HepG2 (cell line): ENCODE measurements at regions not wholly inside any gene's neighbourhood (a gene's known extent, or its start where the extent isn't known, plus 50 kb on each side); places are given as distances from the start of the nearest gene placed in this dataset.

Experiments
- ATAC-seq: fragments of 200-7000 bp; cut with Tn5 transposase; 3 replicates; pipeline ENCODE4 v1.9.1; 2020; ENCODE audit warnings: mild to moderate bottlenecking, moderate library complexity
- BruUV-seq: library from RNA; stranded (reverse); fragments of 400-500 nt; replicated peaks from 2 replicates; lab custom pipeline; 2021; lab: Mats Ljungman, UMichigan
- CTCF ChIA-PET: fragments of 300-600 bp; formaldehyde crosslinking; extraction: SDS; loops from one replicate; lab custom pipeline; 2021; ENCODE audit warnings: low total read pairs, inconsistent platforms, low intra/inter-chr PET ratio; lab: Yijun Ruan, JAX
- POLR2A ChIA-PET: fragments of 350-600 bp; sonication (Branson Sonifier 250); formaldehyde crosslinking; loops from one replicate; lab custom pipeline; 2020; ENCODE audit warnings: antibody characterized with exemption, inconsistent platforms; lab: Yijun Ruan, JAX
- DNase-seq: peaks from one replicate; pipeline ENCODE4 v3.0.0-alpha.2; 2015; ENCODE audit warnings: low spot score
- FAIRE-seq: peaks from 3 replicates; lab custom pipeline; 2011; peaks lifted over from hg19 to GRCh38; lab: Jason Lieb, UNC
- H2AFZ ChIP-seq: one replicate; pipeline ENCODE4 v1.6.1; 2011; ENCODE audit warnings: low read length, inconsistent platforms
- H3K27ac ChIP-seq: fragments of 300-600 bp; 3 replicates; pipeline ENCODE4 v1.8.0; 2011; ENCODE audit warnings: mixed run types, mild to moderate bottlenecking, mixed read lengths, low read length, inconsistent platforms; ENCODE audit not compliant: insufficient read depth; ENCODE audit errors: extremely low read length
- H3K27me3 ChIP-seq, 2 experiments: fragments of 200-600 bp in 1 of 2; 2 replicates in 1 of 2; 3 replicates in 1 of 2; pipeline versions ENCODE4 v1.6.0 to v1.8.0; 2011; ENCODE audit warnings: low read length in 2 of 2, mild to moderate bottlenecking in 2 of 2, moderate library complexity in 2 of 2, inconsistent platforms in 1 of 2; ENCODE audit not compliant: insufficient read depth in 2 of 2, control insufficient read depth in 1 of 2
- H3K36me3 ChIP-seq, 2 experiments: fragments of 200-600 bp in 1 of 2; replicated peaks in 1 of 2; 2 replicates in 1 of 2; 3 replicates in 1 of 2; pipeline versions ENCODE4 v1.5.1 to v1.8.0; 2011; ENCODE audit warnings: low read length in 2 of 2, inconsistent platforms in 1 of 2; ENCODE audit not compliant: insufficient read depth in 2 of 2, control insufficient read depth in 1 of 2
- H3K4me1 ChIP-seq: 2 replicates; pipeline ENCODE4 v1.5.1; 2012; ENCODE audit warnings: low read length, inconsistent platforms; ENCODE audit not compliant: insufficient read depth
- H3K4me2 ChIP-seq: 2 replicates; pipeline ENCODE4 v1.6.0; 2011; ENCODE audit warnings: low read depth, low read length, inconsistent platforms
- H3K4me3 ChIP-seq, 3 experiments: fragments of 200-600 bp in 1 of 3; sonication (generic), shearing (Covaris generic) in 1 of 3; replicated peaks in 1 of 3; 2 replicates each; pipeline ENCODE4 v1.5.1; 2011 to 2016; ENCODE audit warnings: low read length in 3 of 3, inconsistent platforms in 2 of 3, low read depth in 2 of 3, mild to moderate bottlenecking in 2 of 3, control low read depth in 1 of 3, mixed read lengths in 1 of 3; ENCODE audit not compliant: insufficient read depth in 1 of 3
- H3K79me2 ChIP-seq: one replicate; pipeline ENCODE4 v1.6.1; 2011; ENCODE audit warnings: low read length, inconsistent platforms; ENCODE audit not compliant: insufficient read depth
- H3K9ac ChIP-seq: 2 replicates; pipeline ENCODE4 v1.6.0; 2011; ENCODE audit warnings: mild to moderate bottlenecking, low read depth, low read length, inconsistent platforms; ENCODE audit not compliant: insufficient read depth
- H3K9me3 ChIP-seq: 2 replicates; pipeline ENCODE4 v1.5.1; 2012; ENCODE audit warnings: mild to moderate bottlenecking, low read length
- H4K20me1 ChIP-seq: 2 replicates; pipeline ENCODE4 v1.6.0; 2011; ENCODE audit warnings: inconsistent platforms, mild to moderate bottlenecking, low read length, moderate library complexity; ENCODE audit not compliant: insufficient read depth
- BORCS8-MEF2B ChIP-seq: sonication (generic); formaldehyde crosslinking; IDR thresholded peaks from 2 replicates; pipeline ENCODE4 v1.8.0; 2022; ENCODE audit warnings: mild to moderate bottlenecking, missing genetic modification reagents
- CENPT ChIP-seq: sonication (generic); formaldehyde crosslinking; IDR thresholded peaks from 2 replicates; pipeline ENCODE4 v1.8.0; 2022; ENCODE audit warnings: low read depth, mild to moderate bottlenecking, moderate library complexity, missing genetic modification reagents
- FOXC1 ChIP-seq: sonication (generic); formaldehyde crosslinking; IDR thresholded peaks from 2 replicates; pipeline ENCODE4 v1.8.0; 2022; ENCODE audit warnings: mild to moderate bottlenecking, missing genetic modification reagents, borderline replicate concordance
- GTF2F1 ChIP-seq: fragments of 150-350 bp; IDR thresholded peaks from 2 replicates; pipeline ENCODE4 v1.6.1; 2014; ENCODE audit warnings: low read length
- GTF3A ChIP-seq: sonication (generic); formaldehyde crosslinking; conservative IDR thresholded peaks from 2 replicates; pipeline ENCODE4 v1.4.0; 2020; ENCODE audit warnings: mild to moderate bottlenecking, missing genetic modification reagents
- IRF1 ChIP-seq: sonication (generic); formaldehyde crosslinking; IDR thresholded peaks from 2 replicates; pipeline ENCODE4 v1.4.0; 2020; ENCODE audit warnings: low read depth, mild to moderate bottlenecking, missing genetic modification reagents
- NR2F1 ChIP-seq, 2 experiments: fragments of 450-650 bp in 1 of 2; formaldehyde crosslinking in 1 of 2; IDR thresholded peaks; 2 replicates each; pipeline versions ENCODE4 v1.5.0 to v1.6.1; 2016 to 2020; ENCODE audit warnings: mild to moderate bottlenecking in 1 of 2, missing compliant biosample characterization in 1 of 2, missing genetic modification reagents in 1 of 2, moderate library complexity in 1 of 2
- RFX5 ChIP-seq: IDR thresholded peaks from 2 replicates; pipeline ENCODE4 v1.6.1; 2011; ENCODE audit warnings: low read depth, low read length, improper control_type of control experiment
- ZNF18 ChIP-seq: sonication (generic); formaldehyde crosslinking; IDR thresholded peaks from 2 replicates; pipeline ENCODE4 v1.8.0; 2022; ENCODE audit warnings: mild to moderate bottlenecking, missing genetic modification reagents; ENCODE audit not compliant: insufficient replicate concordance
- ZNF235 ChIP-seq: sonication (generic); formaldehyde crosslinking; IDR thresholded peaks from 2 replicates; pipeline ENCODE4 v1.8.1; 2023; ENCODE audit warnings: mild to moderate bottlenecking, missing genetic modification reagents, borderline replicate concordance
- ZNF253 ChIP-seq: sonication (generic); formaldehyde crosslinking; IDR thresholded peaks from 2 replicates; pipeline ENCODE4 v1.8.0; 2022; ENCODE audit warnings: mild to moderate bottlenecking, missing genetic modification reagents, borderline replicate concordance
- WGBS: methylation state at CpG from one replicate; pipeline ENCODE4 v1.1.6; 2017; ENCODE audit warnings: low lambda C conversion rate; 5-methylcytosine and 5-hydroxymethylcytosine counted together
- in situ Hi-C: cut with HindIII; loops from 2 replicates; pipeline ENCODE4 v1.10.0; 2017; ENCODE audit warnings: low pct_unique_long_range_greater_than_20kb; ENCODE audit not compliant: extremely low pct_ligation_motif_present
- intact Hi-C: fragments of 100-400 bp; cut with micrococcal nuclease; formaldehyde crosslinking; loops from one replicate; pipeline ENCODE4 v1.10.0; 2022; ENCODE audit not compliant: unreplicated experiment

GRCh38 chr13:53494406-53494805, 465.8 kb downstream of the OLFM4 start:
- 0% methylated on average over 2 of the region's 2 CpGs for WGBS
- FAIRE-seq (no peak), DNase-seq (no peak), ATAC-seq (no peak)
- in situ Hi-C loops: no loop called here
- Histone ChIP-seq H3K4me2 (no peak overlapping the region), H3K9ac (no peak overlapping the region), H3K4me1 (no peaks in the 10 kb centered on the region), H4K20me1 (no peaks in the 10 kb centered on the region), H3K79me2 (no peaks in the 10 kb centered on the region), H2AFZ (no peak overlapping the region), H3K27ac (no peak overlapping the region), H3K27me3 (no peaks in the 10 kb centered on the region), H3K36me3 (no peaks in the 10 kb centered on the region), H3K4me3 (no peak overlapping the region), H3K9me3 (peaks cover 37% of the 10 kb centered on the region)
- POLR2A ChIA-PET: no interaction called here
- intact Hi-C loops: no loop called here
- CTCF ChIA-PET: no interaction called here
- no TSS peak for BruUV-seq
- no peak for TF ChIP-seq GTF3A
- no peak for TF ChIP-seq RFX5

DNA sequence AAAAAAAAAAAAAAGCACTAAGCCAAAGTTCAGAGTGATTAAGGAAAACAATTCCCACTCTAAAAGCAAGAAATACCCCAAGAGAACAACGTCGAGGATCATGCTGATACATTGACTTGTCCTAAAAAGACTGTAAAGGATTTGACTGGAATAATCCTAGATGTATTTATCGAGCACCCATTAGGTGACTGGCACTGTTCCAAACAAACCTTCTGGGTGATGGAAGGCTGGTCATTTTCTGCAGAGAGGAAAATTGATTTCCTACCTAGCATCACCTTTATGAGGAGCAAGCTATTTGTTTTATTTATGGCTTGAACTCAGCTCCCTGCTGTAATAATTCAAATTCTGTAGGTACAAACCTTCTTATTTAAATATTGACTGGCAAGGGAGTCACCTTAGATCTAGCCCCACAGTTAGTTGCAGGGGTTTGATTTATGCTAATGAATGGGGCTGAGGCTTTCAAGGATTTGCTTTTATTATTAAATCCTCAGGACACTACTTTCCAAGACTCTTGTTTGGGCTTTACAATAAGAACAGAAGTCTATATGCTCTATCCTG, 471.0 kb downstream of the OLFM4 start:
- intact Hi-C loops (no loop called here), in situ Hi-C loops (no loop called here)
- FAIRE-seq (no peak), ATAC-seq (no peak), DNase-seq (no peak)
- Histone ChIP-seq H3K9me3 (peaks cover 43% of the 10 kb centered on the region), H4K20me1 (no peaks in the 10 kb centered on the region), H3K36me3 (no peaks in the 10 kb centered on the region), H3K79me2 (no peaks in the 10 kb centered on the region), H3K4me3 (no peak overlapping the region), H3K27me3 (no peaks in the 10 kb centered on the region), H3K27ac (no peak overlapping the region), H3K4me2 (no peak overlapping the region), H3K4me1 (no peaks in the 10 kb centered on the region), H3K9ac (no peak overlapping the region), H2AFZ (no peak overlapping the region)
- POLR2A ChIA-PET: no interaction called here
- WGBS: 3% methylated on average over 3 of the region's 3 CpGs
- no TSS peak for BruUV-seq
- CTCF ChIA-PET: no interaction called here
- TF ChIP-seq NR2F1 (CRISPR knock-in tag; IDR thresholded peaks at IDR 0.05) (no peak), BORCS8-MEF2B (CRISPR knock-in tag) (no peak), FOXC1 (CRISPR knock-in tag) (no peak), ZNF253 (no peak), GTF2F1 (no peak), ZNF18 (CRISPR knock-in tag) (no peak), CENPT (no peak), IRF1 (CRISPR knock-in tag) (no peak), ZNF235 (CRISPR knock-in tag) (no peak)
